Mononuclear cell (primary cell): ENCODE measurements at regions not wholly inside any gene's neighbourhood (a gene's known extent, or its start where the extent isn't known, plus 50 kb on each side); places are given as distances from the start of the nearest gene placed in this dataset.

Experiments used
- H3K27me3 ChIP-seq: 2 replicates; pipeline ENCODE4 v1.6.0; 2011; ENCODE audit warnings: low read length, control low read depth; ENCODE audit not compliant: insufficient read depth
- H3K4me1 ChIP-seq: 2 replicates; pipeline ENCODE4 v1.5.1; 2011; ENCODE audit warnings: mild to moderate bottlenecking, low read length, control low read depth; ENCODE audit not compliant: insufficient read depth
- H3K4me3 ChIP-seq: 2 replicates; pipeline ENCODE4 v1.5.1; 2011; ENCODE audit warnings: mild to moderate bottlenecking, low read length, moderate library complexity
- H3K9me3 ChIP-seq: 2 replicates; pipeline ENCODE4 v1.5.1; 2011; ENCODE audit warnings: low read depth, mild to moderate bottlenecking, control low read depth, low read length

DNA sequence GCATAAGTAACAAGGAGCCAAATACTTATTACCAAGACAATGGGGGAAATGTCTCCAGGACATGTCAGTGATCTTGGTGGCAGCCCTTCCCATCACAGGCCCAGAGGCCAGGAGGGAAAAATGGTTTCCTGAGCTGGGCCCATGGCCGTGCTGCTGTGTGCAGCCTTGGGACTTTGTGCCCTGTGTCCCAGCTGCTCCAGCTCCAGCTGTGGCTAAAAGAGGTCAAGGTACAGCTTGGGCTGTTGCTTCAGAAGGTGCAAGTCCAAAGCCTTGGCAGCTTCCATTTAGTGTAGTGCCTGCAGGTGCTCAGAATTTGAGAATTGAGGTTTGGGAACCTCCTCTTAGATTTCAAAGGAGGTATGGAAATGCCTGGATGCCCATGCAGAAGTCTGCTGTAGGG lies 212.3 kb upstream of the DCN start:
- Histone ChIP-seq H3K4me1 (no peaks in the 10 kb centered on the region), H3K9me3 (no peaks in the 10 kb centered on the region), H3K4me3 (no peak overlapping the region), H3K27me3 (no peaks in the 10 kb centered on the region)

DNA sequence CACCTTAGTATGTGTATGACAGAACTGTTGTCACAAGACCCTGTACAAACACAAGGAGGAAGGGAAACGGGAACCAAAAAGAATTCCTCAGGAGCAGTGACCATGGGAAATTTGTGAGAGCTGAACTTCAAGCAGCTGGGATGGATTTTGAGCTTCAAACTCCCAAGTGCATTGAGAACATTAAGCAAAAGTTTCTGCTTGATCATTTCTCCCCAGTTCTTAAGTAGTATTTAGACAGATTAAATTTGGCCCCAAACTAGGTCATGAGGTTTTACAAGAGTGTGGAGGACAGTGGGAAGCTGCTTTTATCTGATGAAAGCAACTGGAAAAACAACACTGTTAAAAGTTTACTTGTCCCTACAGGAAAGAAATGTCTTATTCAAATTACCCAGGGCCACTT lies 206.0 kb upstream of the DCN start:
- Histone ChIP-seq H3K9me3 (no peaks in the 10 kb centered on the region), H3K4me3 (no peak overlapping the region), H3K27me3 (no peaks in the 10 kb centered on the region)

DNA sequence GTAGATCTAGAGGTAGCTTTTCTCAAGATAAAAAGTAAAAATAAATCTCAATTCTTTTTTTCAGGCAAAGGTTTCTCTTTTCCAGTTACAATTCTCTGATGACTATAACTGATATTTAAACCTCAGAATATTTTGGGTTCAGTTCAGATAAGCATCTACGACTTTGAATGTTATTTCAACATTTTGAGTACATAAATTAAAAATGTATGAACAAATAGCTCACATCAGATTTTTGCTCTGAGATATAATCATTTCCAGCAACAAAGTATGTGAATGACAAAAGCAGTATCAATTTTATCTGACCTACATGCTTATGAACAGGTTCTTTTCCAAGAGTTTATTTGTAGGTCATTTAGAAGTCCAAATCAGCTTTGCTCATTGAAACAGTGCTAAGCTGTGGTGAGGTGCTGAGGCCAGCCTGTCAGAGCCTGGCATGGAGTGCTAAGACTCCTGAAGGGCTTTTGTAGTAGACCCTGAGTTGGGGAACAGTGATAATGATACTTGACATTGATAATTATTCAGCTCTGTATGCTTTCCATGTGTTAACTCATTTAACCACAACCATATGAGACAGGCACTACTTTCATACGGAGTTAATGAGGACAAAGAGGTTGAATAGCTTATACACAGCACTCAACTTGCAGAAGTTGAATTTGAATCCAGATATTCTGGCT lies 205.0 kb upstream of the DCN start:
- Histone ChIP-seq H3K27me3 (no peaks in the 10 kb centered on the region), H3K9me3 (no peaks in the 10 kb centered on the region), H3K4me3 (no peak overlapping the region), H3K4me1 (no peaks in the 10 kb centered on the region)

More for the DNA sequence above, 206.0 kb upstream of the DCN start:
- H3K4me1 ChIP-seq, result no peaks in the 10 kb centered on the region

DNA sequence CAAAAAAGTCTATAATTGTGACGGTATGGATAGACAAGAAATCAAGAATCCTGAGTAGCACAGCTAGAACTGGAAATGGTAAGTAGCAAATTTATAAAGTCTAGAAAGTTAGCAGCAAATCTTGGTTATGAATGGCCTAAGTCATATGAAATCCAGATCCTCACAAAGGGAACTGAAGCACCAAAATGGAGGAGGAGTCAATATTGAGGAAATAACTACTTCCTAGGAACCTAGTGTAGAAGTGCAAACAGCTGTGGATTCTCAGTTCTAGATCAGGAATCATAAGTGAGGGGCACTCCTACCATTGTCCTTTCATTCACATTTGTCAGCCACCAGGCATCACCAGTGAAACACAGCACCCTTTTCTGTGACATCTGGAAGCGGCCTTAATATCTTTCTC lies 202.2 kb upstream of the DCN start:
- H3K4me1 ChIP-seq, result peaks cover 8% of the 10 kb centered on the region
- H3K9me3 ChIP-seq, result no peaks in the 10 kb centered on the region
- no peak overlapping the region for H3K4me3 ChIP-seq
- peaks cover 10% of the 10 kb centered on the region for H3K27me3 ChIP-seq

GRCh38 chr12:91384366-91384765 lies 201.7 kb upstream of the DCN start:
- Histone ChIP-seq H3K4me1 (peaks cover 8% of the 10 kb centered on the region), H3K27me3 (peaks cover 10% of the 10 kb centered on the region), H3K4me3 (no peak overlapping the region), H3K9me3 (no peaks in the 10 kb centered on the region)

- peaks cover 8% of the 10 kb centered on the region for H3K4me1 ChIP-seq
- peaks cover 10% of the 10 kb centered on the region for H3K27me3 ChIP-seq
- H3K4me3 ChIP-seq, result no peak overlapping the region
- H3K9me3 ChIP-seq, result no peaks in the 10 kb centered on the region
These were observed 200.5 kb upstream of the DCN start for GRCh38 chr12:91383099-91383498.

DNA sequence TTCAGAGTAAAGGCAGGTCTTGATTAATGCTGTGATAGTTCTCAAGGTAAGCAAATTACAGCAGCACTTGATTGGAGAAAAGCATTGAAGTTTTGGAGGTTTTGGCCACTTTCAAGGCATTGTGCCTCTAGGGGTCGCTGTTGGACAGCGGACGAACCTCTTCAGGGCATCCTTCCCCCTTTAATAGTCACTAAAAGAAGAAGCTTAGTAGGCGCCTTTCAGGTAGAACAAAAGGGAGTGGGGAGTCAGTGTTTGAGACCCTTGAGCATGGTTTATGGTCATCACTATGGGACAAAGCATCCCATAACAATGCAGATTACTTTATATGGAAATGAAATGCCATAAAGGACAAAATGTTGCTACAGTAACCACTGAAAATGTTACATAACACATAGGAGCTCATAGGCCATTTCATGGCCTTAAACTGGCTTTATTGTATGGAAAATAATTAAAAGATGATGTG lies 199.5 kb upstream of the DCN start:
- H3K27me3 ChIP-seq, result peaks cover 10% of the 10 kb centered on the region
- no peak overlapping the region for H3K4me3 ChIP-seq
- no peaks in the 10 kb centered on the region for H3K9me3 ChIP-seq
- H3K4me1 ChIP-seq, result peaks cover 8% of the 10 kb centered on the region

DNA sequence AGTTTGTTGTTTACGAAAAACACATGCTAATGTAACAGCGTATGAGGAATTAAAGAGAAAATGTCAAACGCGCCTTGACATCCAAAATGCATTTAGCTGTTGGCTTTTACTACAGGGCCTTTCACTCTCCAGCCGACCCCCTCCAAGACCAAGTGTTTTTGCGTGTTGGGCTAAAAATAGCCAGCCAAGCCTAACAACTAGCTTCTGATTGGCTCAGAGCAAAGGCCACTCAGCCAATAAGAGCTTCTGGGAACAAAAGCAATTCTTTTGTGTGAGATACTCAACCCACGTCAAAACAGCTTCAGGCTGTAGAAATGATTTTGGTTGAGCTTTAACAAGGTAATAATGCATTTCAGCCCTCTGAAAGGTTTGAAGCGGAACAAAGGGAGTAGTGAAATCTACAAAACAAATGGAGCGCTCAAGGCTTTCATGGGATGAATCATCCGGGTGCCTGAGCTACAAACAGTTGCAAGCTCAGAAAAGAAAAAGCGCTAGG lies 198.7 kb upstream of the DCN start:
- Histone ChIP-seq H3K27me3 (peaks cover 10% of the 10 kb centered on the region), H3K9me3 (no peaks in the 10 kb centered on the region), H3K4me3 (peak overlapping the region; percentile 4), H3K4me1 (peaks cover 8% of the 10 kb centered on the region)

- Histone ChIP-seq H3K4me3 (no peak overlapping the region), H3K27me3 (peaks cover 10% of the 10 kb centered on the region), H3K9me3 (no peaks in the 10 kb centered on the region), H3K4me1 (peaks cover 8% of the 10 kb centered on the region)
These were observed 198.0 kb upstream of the DCN start for GRCh38 chr12:91380631-91381030.

DNA sequence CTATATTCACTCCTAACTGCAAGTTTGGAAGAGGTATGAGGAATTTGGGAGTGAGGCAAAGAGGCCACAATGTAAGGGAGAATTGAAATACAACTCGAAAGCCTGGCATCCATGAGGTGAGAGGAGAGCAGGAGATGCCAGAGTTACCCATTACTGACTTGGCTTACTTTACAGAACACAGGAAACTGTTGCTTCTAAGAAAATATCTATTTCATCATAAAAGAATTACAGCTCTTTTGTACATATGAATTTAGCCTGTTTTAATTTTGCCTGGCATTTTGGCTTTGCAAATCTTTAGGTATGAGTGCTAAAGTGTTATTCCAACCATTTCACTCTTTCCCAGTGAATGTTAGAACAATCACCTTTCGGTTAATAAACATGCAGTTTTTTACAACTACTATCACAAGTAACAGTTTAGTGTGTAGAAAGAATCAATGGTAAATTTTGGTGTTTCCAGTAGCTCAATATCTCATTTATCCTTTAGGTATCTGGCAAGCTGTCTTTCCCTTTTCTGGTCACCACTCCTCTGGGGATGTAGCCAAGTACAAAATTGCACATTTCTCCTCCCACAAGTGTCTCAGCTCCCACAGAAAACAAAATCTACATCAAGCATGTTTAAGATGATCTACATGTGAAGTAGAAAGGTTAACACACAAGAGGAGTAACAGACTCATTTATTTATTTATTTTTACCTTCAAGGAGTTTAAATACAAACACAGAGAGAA lies 196.6 kb upstream of the DCN start:
- Histone ChIP-seq H3K9me3 (no peaks in the 10 kb centered on the region), H3K27me3 (peaks cover 10% of the 10 kb centered on the region), H3K4me1 (peaks cover 8% of the 10 kb centered on the region), H3K4me3 (no peak overlapping the region)

- H3K4me1 ChIP-seq, result peaks cover 8% of the 10 kb centered on the region
- no peak overlapping the region for H3K4me3 ChIP-seq
- H3K9me3 ChIP-seq, result no peaks in the 10 kb centered on the region
- H3K27me3 ChIP-seq, result peaks cover 10% of the 10 kb centered on the region
These were observed 194.8 kb upstream of the DCN start for GRCh38 chr12:91377436-91377835.

- Histone ChIP-seq H3K4me1 (no peaks in the 10 kb centered on the region), H3K27me3 (no peaks in the 10 kb centered on the region), H3K9me3 (no peaks in the 10 kb centered on the region), H3K4me3 (no peak overlapping the region)
These were observed 190.5 kb upstream of the DCN start for GRCh38 chr12:91373086-91373485.

GRCh38 chr12:91370086-91370868 lies 187.7 kb upstream of the DCN start:
- Histone ChIP-seq H3K9me3 (no peaks in the 10 kb centered on the region), H3K4me3 (no peak overlapping the region), H3K4me1 (no peaks in the 10 kb centered on the region), H3K27me3 (no peaks in the 10 kb centered on the region)

DNA sequence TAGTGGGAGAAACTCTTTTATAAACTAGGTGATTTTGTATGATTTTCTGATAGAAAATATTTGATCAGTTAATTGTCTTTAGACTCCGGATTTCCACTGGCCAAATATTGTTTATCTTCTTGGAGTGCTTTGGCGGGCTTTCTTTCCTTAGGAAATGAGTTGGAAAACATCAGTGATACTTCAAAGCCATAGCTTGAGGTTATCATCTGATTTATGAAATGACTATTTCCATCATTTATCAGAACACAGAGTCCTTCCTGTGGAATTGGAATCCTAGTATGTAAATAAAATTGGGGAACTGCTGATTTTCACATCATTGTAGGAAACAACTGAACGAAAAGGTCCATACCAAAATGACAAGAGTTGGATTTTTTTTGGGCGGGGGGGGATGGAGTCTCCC lies 186.0 kb upstream of the DCN start:
- H3K27me3 ChIP-seq, result no peaks in the 10 kb centered on the region
- H3K9me3 ChIP-seq, result no peaks in the 10 kb centered on the region
- H3K4me1 ChIP-seq, result no peaks in the 10 kb centered on the region
- H3K4me3 ChIP-seq, result no peak overlapping the region

GRCh38 chr12:91367234-91367849 lies 184.7 kb upstream of the DCN start:
- no peaks in the 10 kb centered on the region for H3K4me1 ChIP-seq
- no peaks in the 10 kb centered on the region for H3K27me3 ChIP-seq
- no peak overlapping the region for H3K4me3 ChIP-seq
- no peaks in the 10 kb centered on the region for H3K9me3 ChIP-seq
